Suprapubic skin (tissue), 4 donors: ENCODE measurements at regions not wholly inside any gene's neighbourhood (a gene's known extent, or its start where the extent isn't known, plus 50 kb on each side); places are given as distances from the start of the nearest gene placed in this dataset.

ENCODE experiments used
- EP300 ChIP-seq: sonication (generic); formaldehyde crosslinking; IDR thresholded peaks from one replicate; pipeline ENCODE4 v1.6.1; 2017; ENCODE audit warnings: antibody characterized with exemption
- POLR2A ChIP-seq, 2 donors: fragments of 450-650 bp; IDR thresholded peaks; one replicate each; pipeline ENCODE4 v1.6.1; 2017; ENCODE audit warnings: antibody characterized with exemption in 2 of 2, mild to moderate bottlenecking in 2 of 2, moderate library complexity in 2 of 2
- POLR2AphosphoS5 ChIP-seq, 3 donors: sonication (generic); formaldehyde crosslinking; IDR thresholded peaks; one replicate each; pipeline ENCODE4 v1.6.1; 2017; ENCODE audit warnings: antibody characterized with exemption in 3 of 3
- TF ChIP-seq, protein P1 (sequence below), 2 donors: fragments of 200-600 bp in 1 of 2; fragments of 450-650 bp in 1 of 2; sonication (generic) in 1 of 2; IDR thresholded peaks; one replicate each; pipeline ENCODE4 v1.5.1; 2016 to 2019; ENCODE audit warnings: antibody characterized with exemption in 2 of 2, mild to moderate bottlenecking in 1 of 2, moderate library complexity in 1 of 2

DNA sequence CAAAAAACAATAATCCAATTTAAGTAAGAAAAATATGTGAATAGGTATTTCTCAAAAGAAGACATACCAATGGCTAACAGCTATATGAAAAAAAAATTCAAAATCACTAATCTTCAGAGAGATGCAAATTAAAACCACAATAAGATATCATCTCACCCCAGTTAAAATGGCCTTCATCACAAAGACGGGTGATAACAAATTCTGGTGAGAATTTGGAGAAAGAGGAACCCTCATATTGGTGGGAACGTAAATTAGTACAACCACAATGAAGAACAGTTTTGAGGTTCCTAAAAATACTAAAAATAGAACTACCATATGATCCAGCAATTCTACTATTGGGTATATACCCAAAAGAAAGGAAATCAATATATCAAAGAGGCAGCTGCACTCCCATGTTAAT, 94.3 kb downstream of the TMEM167A start:
- TF ChIP-seq POLR2A (IDR thresholded peaks at IDR 0.05) (no peak), POLR2AphosphoS5 (IDR thresholded peaks at IDR 0.05) (no peak), EP300 (no peak)
- TF ChIP-seq, protein P1, sequence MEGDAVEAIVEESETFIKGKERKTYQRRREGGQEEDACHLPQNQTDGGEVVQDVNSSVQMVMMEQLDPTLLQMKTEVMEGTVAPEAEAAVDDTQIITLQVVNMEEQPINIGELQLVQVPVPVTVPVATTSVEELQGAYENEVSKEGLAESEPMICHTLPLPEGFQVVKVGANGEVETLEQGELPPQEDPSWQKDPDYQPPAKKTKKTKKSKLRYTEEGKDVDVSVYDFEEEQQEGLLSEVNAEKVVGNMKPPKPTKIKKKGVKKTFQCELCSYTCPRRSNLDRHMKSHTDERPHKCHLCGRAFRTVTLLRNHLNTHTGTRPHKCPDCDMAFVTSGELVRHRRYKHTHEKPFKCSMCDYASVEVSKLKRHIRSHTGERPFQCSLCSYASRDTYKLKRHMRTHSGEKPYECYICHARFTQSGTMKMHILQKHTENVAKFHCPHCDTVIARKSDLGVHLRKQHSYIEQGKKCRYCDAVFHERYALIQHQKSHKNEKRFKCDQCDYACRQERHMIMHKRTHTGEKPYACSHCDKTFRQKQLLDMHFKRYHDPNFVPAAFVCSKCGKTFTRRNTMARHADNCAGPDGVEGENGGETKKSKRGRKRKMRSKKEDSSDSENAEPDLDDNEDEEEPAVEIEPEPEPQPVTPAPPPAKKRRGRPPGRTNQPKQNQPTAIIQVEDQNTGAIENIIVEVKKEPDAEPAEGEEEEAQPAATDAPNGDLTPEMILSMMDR (IDR thresholded peaks at IDR 0.05): no peak
